HG03432 (cell line): ENCODE measurements at regions not wholly inside any gene's neighbourhood (a gene's known extent, or its start where the extent isn't known, plus 50 kb on each side); places are given as distances from the start of the nearest gene placed in this dataset.
"Not testable (repeated sequence)": the region's sequence is repeated elsewhere in the genome, so short reads cannot be mapped to it uniquely, and the experiment has no call there.

Experiments used
- ATAC-seq: cut with Tn5 transposase; IDR thresholded peaks from one replicate; pipeline ENCODE4 v1.9.1; 2021; ENCODE audit warnings: mild to moderate bottlenecking, moderate library complexity; ENCODE audit not compliant: unreplicated experiment

DNA sequence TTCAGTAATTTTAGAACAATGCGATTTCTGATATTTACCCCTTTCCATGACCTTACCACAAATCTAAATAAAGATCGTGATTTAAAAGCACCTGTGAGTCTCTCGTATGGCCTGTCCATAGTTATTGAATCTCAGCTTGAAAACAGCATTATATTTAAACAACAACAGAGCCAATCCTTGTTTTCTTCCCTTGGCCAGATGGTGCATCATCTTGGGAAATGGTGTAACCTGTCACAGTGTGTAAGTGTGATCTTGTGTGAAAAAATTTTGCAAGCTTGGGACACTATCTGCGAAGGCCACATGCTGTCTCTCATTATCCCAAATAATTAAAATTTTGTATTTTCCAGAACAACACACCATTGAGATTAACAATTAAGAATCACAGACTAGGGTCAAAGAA, 262.7 kb upstream of the SPHKAP start:
- no peak for ATAC-seq

DNA sequence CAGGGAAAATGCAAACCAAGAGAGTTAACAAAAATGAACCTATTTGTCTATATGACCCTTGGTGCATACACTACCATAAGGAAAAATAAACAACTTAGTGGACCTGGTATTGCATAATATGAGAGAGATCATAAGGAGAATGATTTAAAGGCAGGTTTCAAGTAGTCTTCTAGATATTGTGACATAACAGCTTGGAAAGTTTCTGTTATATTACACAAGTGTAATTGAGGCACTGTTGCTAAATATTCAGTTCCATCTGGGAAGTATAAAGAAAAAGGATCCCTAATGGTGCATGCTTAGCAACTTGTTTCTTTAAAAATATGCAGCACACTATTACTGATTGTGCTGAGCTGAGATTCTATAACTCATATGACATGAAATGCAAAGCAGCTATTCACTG, 252.2 kb upstream of the SPHKAP start:
- ATAC-seq, result no peak

DNA sequence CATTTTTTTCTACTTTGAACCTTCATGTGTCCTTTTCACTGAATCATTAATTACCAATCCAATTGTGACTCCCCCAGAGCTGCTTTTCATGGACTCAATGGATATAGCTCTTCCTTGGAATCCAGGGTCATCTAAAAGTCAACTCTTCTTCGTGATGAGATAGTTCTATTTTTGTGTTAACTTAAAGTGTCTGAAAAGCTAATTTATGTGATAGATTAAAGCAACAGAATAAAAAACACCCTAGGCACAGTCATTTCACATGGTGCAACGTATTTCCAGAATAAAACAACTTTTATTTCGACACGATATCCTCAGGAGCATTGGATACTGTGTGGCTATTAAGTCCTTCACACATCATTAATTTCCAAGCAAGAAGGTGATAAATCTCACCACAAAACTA, 250.6 kb upstream of the SPHKAP start:
- ATAC-seq, result no peak

DNA sequence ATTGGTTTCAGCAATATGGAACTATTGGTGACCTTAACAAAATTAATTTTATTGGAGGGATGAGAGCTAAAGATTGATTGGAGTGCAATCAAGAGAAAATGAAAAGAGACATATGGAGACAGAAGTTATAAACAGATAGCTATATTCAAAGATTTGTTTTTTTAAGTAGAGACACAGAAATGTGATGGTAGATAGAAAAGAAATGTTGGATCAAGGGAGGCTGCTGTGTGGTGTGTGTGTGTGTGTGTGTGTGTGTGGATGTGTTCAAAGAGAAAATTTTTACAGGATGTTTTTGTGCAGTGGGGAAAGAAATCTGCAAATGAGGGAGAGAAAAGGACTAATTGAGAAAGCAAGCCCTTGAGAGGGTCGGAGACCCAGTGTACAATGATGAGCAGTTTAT, 249.5 kb upstream of the SPHKAP start:
- ATAC-seq, result no peak

DNA sequence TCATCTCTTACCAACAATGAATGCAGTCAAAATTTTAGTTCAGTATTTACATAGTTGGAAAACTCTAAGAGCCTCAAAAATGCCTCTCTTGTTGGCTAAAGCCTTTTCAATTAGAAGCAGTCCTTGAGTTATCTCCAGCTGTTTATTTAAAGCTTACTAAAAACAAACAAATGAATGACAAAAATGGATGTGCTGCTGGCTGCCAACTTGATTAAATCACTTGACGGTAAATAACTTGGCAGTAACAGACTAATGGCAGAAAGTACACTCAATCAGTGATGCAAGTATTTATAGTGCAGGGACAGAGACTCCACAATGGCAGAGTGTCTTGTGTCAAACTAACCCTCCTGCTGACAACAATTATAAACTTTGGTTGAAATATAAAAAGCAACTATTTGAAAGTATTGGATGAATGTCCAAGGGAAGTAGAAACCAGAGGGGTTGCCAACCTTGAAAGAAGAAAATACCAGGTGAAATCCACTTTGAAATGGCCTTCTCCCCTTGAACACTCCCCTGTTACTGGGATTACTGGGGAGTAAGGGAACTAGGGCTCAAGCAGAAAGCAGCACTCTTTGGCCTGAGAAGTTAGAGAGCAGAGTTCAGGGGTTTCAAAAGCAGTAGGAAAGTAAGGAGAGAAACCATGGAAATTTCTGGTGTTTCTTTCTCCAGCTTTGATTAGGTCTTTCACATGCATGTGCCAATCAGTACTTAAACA, 245.2 kb upstream of the SPHKAP start:
- no peak for ATAC-seq

DNA sequence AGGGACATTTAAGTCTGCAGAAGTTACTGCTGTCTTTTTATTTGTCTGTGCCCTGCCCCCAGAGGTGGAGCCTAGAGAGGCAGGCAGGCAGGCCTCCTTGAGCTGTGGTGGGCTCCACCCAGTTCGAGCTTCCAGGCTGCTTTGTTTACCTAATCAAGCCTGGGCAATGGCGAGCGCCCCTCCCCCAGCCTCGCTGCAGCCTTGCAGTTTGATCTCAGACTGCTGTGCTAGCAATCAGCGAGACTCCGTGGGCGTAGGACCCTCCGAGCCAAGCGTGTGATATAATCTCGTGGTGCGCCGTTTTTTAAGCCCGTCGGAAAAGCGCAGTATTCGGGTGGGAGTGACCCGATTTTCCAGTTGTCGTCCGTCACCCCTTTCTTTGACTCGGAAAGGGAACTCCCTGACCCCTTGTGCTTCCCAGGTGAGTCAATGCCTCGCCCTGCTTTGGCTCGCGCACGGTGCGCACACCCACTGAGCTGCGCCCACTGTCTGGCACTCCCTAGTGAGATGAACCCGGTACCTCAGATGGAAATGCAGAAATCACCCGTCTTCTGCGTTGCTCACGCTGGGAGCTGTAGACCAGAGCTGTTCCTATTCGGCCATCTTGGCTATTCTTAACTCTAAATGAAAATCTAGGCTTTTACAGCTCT, 244.0 kb upstream of the SPHKAP start:
- not testable (repeated sequence) for ATAC-seq

DNA sequence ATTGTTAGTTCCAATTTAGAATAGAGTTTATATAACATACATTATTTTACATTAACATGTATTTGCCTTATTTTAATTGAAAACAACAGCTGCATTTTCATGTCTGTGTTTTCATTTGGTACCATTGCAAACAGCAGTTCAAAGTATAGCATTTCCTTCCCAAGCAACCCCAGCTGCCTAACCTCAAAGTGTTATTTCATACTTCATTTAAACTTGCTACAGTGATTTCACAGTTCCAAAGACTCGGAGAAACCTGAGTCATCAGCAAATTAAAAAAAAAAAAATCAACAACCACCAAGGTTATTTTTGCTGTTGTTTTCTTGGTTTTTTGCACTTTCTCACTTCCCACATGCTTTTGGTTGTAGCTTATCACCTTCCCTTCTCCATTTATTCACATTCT, 236.5 kb upstream of the SPHKAP start:
- ATAC-seq, result no peak

DNA sequence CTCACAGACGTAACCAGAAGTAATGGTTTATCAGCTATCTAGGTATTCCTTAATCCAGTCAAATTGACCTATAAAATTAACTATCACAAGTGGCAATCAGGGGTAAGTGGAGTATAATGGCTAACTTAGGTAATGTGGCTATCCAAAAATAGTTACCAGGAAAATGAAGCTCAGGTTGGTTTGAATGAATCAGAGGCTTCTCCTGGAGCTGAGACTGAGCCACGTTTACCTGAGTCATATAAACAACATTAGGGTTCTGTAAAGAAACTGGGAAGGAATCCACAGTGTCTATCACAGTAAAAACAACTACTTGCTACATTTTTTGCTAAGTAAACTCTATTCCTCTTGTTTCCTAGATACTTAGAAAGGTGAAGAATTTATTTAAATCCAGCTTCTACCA, 236.0 kb upstream of the SPHKAP start:
- ATAC-seq, result no peak

DNA sequence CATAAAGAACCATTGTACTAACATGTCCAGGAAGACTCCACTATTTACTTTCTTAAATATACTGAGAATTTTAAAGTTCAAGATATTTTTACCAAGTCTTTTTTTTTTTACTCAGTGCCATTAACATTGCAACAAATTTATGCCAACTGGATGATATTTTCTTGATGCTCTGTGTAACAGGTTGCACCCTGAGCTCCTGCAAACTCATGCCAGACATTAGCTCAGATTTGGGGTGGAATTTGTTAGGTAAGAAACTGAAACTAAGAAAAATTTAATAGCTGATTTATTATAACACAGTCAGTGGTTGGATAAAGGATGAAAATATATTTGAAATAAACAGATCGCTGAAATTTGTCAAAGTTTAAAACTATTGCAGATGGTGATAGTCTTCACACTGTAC, 228.6 kb upstream of the SPHKAP start:
- no peak for ATAC-seq

DNA sequence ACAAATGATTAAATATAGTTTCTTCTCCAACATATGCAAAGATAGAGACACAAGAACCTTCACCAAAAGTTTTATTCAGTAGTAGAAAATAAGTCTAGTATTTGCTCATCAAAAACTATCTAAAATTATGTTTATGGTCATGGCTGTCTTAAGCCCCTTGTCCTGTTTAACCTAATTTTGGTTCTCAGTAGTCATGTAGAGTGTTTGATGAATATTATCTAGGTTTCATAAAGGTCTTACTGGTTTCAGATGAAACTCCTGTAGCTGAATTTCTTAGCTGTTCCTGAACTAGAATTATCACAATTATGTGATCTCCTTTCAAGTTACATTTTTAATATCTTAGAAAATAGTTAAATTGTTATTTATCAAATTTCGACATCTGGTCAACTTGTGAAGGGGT, 228.0 kb upstream of the SPHKAP start:
- no peak for ATAC-seq

DNA sequence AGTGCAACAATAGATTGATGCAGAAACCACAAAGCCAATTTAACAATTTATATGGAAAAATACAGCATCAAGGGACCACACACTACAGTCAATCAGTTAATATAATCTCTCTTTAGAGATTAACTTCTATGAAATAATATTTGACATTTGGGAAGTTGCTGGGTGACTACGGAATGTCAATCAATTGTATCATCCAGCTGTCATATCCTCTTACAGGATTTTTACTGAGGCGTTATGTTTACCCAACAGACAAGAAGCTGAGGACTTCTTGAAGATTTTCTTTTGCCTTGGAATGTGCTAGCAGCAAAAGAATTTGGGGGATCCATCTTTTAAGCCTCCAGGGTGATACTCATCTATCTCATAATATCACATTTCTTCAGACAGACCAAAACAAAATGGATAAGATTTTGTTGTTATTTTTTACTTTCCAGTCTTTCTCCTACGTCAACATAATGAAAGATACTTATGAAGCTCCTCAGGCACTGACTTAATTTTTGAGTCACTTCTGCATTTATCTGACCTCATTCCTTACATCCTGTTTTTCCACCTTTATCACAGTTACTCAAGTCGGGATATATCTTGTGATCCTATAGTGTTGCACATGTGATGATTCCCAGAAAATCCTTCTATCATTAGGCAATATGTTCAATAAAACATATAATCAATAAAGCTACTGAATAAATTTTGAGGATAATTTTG, 227.2 kb upstream of the SPHKAP start:
- ATAC-seq, result no peak

DNA sequence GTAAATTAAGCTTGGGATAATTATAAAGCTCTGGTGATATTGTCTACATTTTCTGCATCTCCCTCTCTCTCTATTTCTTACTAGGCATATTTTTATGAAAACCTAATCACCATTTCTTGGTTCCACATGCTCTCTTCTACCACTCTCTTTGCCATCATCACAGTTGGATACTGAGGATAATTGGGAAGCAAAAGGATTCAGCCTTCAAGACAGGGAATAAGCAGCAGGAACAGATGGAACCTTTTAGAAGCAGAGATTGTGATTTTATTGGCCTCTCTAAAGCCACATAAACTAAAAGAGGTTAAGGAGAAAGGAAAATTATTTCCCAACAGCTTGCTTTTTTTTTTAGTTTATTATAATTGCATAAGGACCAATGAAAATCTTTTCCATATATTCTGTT, 226.3 kb upstream of the SPHKAP start:
- ATAC-seq, result no peak

DNA sequence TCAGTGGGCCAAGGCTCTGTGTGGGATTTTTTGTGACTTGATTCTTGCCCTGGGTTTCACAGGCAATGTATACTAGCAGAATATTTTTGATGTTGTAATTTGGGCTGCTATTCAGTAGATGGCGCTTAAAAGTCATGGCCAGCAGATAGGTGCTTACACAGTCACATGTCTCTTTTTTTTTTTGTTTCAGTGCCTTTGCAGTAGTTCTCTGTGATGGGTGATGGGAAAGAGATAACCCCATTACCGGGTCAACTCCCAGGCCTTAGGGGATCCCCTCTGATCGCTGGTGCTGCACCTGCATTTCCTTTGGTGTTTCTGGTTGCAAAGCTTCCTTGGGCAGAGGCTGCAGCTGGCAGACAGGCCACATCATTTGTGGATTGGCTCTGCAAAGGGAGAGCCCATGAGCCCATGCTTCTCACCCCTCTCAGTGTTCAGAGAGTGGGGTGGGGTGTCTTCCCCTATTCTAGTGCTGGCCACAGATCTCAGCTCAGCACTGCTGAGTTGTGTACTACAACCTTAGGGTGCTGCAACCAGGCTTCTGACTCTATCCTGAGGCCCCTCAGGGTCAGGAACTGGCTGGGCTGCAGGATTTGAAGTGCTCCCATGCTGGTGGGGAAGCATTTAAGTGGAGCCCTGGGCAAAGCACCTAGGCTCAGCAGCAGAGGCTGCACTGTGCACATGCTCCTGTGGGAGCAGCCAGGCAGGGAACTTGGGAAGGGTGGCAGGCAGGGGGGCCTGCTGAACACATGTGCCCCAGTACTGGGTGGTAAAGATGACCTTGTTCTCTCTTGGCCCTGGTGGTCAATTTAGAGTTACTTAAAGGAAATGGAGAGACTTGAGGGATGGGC, 219.8 kb upstream of the SPHKAP start:
- no peak for ATAC-seq

DNA sequence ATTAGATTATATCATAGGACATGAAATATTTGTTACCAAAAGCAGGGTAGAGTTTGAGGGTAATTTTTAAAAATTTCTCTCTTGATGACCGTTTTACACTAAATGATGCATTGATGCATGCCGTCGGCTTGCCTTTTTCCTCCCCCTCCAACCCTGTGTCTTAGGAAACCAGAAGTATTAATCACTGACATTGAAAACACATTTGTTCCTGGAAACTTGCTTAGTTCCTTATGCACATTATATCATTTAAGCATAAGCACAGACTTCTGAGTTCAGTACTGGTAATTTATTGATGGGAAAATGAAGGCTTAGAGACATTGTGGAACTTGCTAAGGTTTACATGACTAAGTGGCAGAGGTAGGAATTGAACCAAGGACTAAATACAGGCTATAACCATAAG, 206.3 kb upstream of the SPHKAP start:
- no peak for ATAC-seq

DNA sequence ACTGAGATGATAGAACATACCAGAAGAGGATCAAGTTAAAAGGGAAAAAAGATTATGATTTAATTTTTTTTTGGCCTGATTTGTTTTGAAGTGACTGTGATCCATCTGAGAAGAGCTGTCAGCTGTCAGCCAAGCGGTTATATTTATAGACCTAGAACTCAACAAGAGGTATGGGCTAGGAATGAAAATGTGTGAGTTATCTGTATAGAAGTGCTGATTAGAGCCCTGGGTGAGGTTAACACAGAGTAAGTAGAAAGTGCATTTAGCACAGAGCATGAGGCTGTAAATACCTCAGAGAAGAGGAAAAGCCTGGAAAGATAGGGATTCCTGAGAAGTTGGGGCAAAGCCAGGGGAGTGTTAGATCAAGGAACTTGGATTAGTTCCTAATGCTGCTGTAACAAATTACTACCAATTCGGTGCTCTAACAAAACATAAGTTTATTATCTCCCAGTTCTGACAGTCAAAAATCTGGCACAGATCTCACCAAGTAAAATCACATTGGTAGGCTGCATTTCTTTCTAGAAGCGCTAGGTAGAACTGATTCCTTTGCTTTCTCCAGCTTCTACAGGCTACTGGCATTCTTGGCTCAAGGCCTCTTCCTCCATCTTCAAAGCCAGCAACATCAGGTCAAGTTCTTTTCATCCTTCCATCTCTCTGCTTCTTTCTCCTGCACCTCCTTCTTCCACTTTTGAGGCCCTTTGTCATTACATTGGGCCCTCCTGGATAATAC, 197.4 kb upstream of the SPHKAP start:
- no peak for ATAC-seq

DNA sequence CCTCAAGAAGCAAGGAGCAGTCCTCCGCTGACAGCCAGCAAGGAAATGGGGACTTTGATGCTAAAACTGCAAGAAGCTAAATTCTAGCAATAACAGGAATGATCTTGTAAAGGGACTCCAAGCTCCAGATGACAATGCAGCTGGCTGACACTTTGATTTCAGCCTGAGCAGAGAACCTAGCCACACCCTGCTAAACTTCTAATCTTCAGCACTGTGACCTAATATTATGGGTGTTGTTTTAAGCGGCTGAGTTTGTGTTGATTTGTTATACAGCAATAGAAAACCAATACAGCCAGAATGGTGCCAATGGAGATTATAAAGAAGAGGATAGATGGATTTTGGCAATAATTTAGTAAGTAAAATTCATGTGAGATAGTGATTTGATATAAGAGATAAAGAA, 196.7 kb upstream of the SPHKAP start:
- ATAC-seq, result no peak

DNA sequence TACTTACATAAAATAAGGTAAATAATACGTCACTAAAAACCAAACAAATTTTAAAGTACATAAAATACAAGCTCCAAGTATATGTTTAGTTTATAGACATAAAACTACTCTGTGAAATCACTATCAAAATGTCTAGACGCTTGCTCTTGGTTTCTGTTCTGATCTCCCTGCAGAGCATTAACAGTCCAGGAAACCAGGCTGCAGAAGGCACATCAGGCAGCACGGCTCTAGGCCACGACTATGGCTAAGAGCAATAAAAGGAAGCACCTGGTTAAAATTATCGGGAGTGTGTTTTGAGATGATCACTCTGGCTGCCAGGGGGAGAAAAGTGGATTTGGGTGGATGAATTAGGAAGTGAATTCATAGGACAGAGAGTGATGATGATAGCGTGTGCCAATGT, 196.0 kb upstream of the SPHKAP start:
- no peak for ATAC-seq

DNA sequence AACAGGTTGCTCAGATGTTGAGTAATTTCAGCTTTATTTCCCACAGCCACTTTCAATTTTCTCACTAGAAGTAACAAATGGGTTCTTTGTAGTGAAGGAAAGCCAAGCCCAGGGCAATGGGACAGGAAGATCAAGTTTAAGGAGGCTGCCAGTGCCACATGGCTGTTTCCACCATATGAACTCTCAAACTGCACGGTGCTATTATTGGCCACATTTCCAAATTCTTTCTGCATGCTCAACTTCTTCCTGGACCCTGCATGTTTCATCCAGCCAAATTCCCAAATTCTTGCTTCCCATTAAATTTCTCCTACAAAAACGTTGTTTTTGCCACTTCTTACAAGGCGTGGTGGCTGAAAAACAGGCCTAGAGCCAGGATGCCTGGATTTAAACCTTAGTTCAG, 193.3 kb upstream of the SPHKAP start:
- no peak for ATAC-seq

DNA sequence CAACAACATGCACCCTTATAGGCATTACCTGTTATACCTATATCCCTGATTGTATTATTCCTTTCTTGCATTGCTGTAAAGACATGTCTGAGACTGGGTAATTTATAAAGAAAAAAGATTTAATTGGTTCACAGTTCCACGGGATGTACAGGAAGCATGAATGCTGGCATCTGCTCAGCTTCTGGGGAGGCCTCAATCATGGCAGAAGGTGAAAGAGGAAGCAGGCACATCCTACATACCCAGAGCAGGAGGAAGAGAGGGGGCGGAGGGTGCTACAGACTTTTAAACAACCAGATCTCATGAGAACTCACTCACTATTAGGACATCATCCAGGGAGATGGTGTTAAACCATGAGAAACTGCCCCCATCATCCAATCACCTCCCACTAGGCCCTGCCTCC, 191.7 kb upstream of the SPHKAP start:
- ATAC-seq, result no peak

DNA sequence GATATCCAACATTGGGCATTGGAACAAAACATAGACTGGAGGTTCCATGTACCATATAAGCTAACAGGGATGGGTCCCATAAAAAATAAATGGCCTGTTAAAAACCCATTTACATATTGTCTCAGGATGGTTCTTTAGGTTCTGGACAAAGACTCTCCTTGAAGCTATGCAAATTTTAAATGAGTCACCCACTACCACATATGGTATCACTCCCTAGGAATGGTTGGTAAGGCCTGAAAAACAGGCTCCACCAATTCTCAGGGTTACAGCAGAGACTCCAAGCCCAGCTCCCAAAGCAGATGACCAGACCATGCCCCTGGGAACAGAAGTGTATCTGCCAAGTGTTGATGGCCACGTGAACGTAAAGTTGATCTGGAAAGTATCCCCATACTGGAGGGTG, 190.7 kb upstream of the SPHKAP start:
- ATAC-seq, result no peak
